ENCODE measurements at regions not wholly inside any gene's neighbourhood (a gene's known extent, or its start where the extent isn't known, plus 50 kb on each side); places are given as distances from the start of the nearest gene placed in this dataset.
"Not testable (repeated sequence)": the region's sequence is repeated elsewhere in the genome, so short reads cannot be mapped to it uniquely, and the experiment has no call there.

DNA sequence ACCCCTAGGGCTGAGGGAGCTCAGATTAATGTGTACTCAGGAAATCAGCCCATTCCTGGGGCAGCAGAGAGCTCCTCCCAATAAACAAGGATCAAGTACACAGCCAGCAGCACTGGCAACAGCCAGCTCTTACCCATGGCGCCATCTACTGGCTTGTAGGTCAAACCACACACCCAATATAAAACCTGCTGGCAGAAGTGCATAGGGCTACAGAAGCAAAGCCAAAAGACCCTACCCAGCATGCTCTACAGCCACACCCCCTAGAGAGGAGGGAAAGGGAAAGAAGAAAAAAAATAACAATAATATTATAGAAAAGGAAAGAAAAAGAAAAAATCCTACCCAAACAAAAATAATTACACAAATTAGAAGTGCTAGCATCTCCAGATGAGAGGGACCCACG is 127.5 kb upstream of the PABPC3 start:
- peak overlapping the region; percentile 51 for H3K4me3 ChIP-seq (ENCODE audit: control insufficient read depth, low read depth, low read length)
- DNase-seq (ENCODE audit: low read depth) = not testable (repeated sequence)
- TF ChIP-seq, protein P1, sequence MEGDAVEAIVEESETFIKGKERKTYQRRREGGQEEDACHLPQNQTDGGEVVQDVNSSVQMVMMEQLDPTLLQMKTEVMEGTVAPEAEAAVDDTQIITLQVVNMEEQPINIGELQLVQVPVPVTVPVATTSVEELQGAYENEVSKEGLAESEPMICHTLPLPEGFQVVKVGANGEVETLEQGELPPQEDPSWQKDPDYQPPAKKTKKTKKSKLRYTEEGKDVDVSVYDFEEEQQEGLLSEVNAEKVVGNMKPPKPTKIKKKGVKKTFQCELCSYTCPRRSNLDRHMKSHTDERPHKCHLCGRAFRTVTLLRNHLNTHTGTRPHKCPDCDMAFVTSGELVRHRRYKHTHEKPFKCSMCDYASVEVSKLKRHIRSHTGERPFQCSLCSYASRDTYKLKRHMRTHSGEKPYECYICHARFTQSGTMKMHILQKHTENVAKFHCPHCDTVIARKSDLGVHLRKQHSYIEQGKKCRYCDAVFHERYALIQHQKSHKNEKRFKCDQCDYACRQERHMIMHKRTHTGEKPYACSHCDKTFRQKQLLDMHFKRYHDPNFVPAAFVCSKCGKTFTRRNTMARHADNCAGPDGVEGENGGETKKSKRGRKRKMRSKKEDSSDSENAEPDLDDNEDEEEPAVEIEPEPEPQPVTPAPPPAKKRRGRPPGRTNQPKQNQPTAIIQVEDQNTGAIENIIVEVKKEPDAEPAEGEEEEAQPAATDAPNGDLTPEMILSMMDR (conservative IDR thresholded peaks at IDR 0.05; ENCODE audit: control insufficient read depth, insufficient read depth, low read depth, low read length) = peak; percentile 34

DNA sequence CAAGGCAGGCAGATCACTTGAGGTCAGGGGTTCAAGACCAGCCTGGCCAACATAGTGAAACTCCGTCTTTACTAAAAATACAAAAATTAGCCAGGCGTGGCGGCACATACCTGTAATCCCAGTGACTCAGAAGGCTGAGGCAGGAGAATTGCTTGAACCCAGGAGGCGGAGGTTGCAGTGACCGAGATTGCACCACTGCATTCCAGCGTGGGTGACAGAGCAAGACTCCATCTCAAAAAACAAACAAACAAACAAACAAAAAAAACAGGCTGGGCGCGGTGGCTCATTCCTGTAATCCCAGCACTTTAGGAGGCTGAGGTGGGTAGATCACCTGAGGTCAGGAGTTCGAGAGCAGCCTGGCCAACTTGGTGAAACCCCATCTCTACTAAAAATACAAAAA is 122.8 kb upstream of the PABPC3 start:
- DNase-seq (ENCODE audit: low read depth); H3K4me3 ChIP-seq (ENCODE audit: control insufficient read depth, low read depth, low read length): not testable (repeated sequence)

DNA sequence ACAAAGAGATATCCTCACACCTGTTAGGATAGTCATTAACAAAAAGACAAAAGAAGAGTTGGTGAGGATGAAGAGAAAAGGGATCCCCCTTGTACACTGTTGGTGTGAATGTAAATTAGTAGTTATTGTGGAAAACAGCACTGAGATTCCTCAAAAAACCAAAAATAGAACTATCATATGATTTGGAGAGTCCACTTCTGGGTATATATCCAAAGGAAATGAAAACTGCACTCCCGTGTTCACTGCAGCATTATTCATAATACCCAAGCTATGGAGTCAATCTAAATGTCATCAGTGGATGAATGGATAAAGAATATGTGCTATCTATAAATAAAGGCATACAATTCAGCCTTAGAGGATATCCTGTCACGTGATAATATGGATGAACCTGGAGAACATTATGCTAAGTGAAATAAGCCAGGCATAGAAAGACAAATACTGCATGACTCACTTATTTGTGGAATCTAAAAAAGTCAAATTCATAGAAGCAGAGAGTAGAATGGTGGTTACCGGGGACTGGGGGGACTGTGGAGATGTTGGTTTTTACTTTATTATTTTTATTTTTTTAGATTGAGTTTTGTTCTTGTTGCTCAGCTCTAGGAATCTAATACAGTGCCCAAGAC is 114.6 kb upstream of the PABPC3 start:
- DNase-seq (ENCODE audit: low read depth); H3K4me3 ChIP-seq (ENCODE audit: control insufficient read depth, low read depth, low read length): not testable (repeated sequence)

DNA sequence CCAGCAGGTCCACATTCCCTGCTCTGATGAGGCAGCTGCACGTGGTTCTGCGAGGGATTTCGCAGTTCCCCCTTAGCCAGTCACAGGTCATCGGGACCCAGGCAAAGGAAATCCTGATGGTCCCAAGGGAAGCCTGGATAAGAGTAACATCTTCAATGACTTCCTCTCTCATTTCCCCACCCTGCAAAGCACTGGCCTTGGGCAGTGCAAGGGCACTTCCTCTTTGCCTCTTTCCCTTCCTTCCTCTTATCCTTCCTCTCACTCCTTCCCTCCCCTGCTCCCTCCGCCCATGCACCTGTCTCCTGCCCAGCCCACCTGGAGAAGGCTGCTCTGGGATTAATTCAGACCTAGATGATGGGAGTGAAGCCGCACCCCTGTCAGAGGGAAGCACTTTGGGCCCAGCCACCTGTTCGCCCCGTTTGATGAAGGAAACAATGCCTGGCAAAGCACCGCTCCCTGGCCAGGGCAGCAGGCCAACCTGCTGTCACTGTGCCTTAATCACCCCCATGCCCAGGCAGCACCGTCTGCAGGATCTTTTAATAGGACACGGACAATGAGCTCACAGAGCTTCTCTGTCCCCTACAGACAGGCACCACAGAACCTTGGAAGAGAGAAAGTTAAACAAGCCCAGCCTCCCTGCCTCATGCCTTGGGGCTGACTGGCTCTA is 113.5 kb upstream of the PABPC3 start:
- TF ChIP-seq, protein P1 (conservative IDR thresholded peaks at IDR 0.05; ENCODE audit: control insufficient read depth, insufficient read depth, low read depth, low read length) = no peak
- H3K4me3 ChIP-seq (ENCODE audit: control insufficient read depth, low read depth, low read length) = no peak overlapping the region
- no peak for DNase-seq (ENCODE audit: low read depth)

DNA sequence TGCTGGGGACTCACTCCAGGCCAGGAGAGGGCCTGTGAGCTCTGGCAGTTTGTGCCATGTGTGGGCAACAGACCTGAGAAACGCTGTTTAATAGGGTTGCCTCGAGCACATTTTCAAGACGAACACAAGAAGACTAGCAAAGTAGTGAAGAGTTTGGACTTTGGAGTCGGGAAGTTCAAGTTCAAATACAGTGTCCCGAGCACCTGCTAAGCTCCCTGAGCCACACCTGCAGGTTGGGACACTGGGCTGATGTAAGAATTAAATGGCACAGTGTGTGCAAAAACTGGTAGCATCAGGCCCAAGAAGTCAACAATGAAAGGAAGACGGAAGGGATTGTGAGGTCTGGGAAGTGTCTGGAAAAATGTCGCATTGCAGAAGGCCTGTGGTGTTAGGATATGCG is 112.8 kb upstream of the PABPC3 start:
- no peak overlapping the region for H3K4me3 ChIP-seq (ENCODE audit: control insufficient read depth, low read depth, low read length)
- TF ChIP-seq, protein P1 (conservative IDR thresholded peaks at IDR 0.05; ENCODE audit: control insufficient read depth, insufficient read depth, low read depth, low read length) = no peak
- DNase-seq (ENCODE audit: low read depth) = no peak

DNA sequence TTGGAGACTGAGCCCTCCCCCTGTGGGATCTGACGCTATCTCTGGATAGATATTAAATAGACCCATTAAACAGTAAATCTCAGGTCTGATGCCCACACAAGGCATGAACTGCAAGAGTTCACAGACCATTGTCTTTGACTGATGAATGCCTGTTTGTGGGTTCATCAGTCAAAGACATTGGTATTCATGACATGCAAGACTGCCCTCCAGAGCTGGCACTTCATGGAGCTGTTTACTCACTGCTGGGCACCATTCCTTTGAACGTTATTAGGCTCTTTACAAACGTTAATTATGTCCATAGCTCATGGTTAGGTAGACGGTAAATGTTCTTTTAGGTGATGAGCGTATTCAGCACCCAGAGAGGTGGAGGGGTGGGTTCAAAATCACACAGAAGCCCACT is 111.8 kb upstream of the PABPC3 start:
- no peak overlapping the region for H3K4me3 ChIP-seq (ENCODE audit: control insufficient read depth, low read depth, low read length)
- DNase-seq (ENCODE audit: low read depth) = no peak
- TF ChIP-seq, protein P1 (conservative IDR thresholded peaks at IDR 0.05; ENCODE audit: control insufficient read depth, insufficient read depth, low read depth, low read length) = no peak

DNA sequence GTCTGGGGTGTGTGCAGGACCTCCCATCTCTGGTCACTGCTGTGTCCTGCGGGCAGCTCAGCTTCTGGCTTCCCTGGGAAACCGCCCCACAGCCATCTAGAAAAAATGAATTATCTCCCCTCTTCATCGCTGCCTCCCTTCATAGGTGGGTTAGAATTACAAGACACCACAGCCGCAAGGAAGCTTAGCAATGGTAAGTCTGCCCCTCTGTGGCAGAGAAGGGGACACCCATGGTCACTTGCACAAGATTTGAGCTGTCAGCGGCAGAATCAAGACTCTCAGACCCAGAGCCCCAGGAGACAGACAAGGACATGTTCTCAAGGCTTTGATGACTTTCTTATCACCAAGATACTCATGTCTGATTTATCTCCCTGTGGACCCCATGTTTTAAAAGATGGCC is 110.8 kb upstream of the PABPC3 start:
- no peak overlapping the region for H3K4me3 ChIP-seq (ENCODE audit: control insufficient read depth, low read depth, low read length)
- DNase-seq (ENCODE audit: low read depth) = no peak
- TF ChIP-seq, protein P1 (conservative IDR thresholded peaks at IDR 0.05; ENCODE audit: control insufficient read depth, insufficient read depth, low read depth, low read length) = no peak

DNA sequence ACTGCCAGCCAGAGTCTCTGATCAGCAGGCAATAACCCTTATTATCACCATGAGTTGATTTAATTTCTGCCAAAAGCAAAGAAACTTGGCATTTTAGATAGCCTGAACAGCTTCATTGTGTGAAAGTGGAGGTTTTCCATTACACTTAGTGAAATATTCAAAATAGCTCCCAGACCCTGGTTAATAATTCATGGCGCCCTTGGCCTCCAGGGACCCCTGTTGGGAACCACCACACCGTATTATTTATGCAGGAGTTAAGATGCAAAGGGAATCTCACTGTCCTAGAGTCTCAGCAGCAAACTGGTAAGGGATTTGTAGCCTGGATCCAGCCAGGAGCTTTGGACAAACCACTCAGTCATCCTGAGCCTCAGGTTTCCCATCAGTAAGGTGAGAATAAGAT is 110.0 kb upstream of the PABPC3 start:
- DNase-seq (ENCODE audit: low read depth) = no peak
- TF ChIP-seq, protein P1 (conservative IDR thresholded peaks at IDR 0.05; ENCODE audit: control insufficient read depth, insufficient read depth, low read depth, low read length) = no peak

More for the DNA sequence above, 110.0 kb upstream of the PABPC3 start:
- H3K4me3 ChIP-seq (ENCODE audit: control insufficient read depth, low read depth, low read length) = no peak overlapping the region

All from fibroblast of mammary gland (primary cell).